SK-N-SH (cell line): ENCODE measurements at regions not wholly inside any gene's neighbourhood (a gene's known extent, or its start where the extent isn't known, plus 50 kb on each side); places are given as distances from the start of the nearest gene placed in this dataset.
A peak's percentile ranks its signal among the peaks of the same experiment; 100 is the strongest.

Source experiments
- CTCF ChIA-PET: fragments of 300-600, 350-600 bp; formaldehyde crosslinking; extraction: SDS; loops from one replicate; lab custom pipeline; 2021; lab: Yijun Ruan, JAX
- POLR2A ChIA-PET: fragments of 350-600 bp; sonication (Branson Sonifier 250); formaldehyde crosslinking; extraction: SDS; loops from one replicate; lab custom pipeline; 2020; ENCODE audit warnings: antibody characterized with exemption, inconsistent platforms; lab: Yijun Ruan, JAX
- DNase-seq: peaks from one replicate; pipeline ENCODE4 v3.0.0; 2012
- H2AFZ ChIP-seq: fragments of 200-600 bp; sonication (generic); 2 replicates; pipeline ENCODE4 v1.8.1; 2016; ENCODE audit warnings: antibody characterized with exemption, mild to moderate bottlenecking, low read depth
- H3F3A ChIP-seq: fragments of 200-600 bp; sonication (generic); replicated peaks from 2 replicates; pipeline ENCODE3; 2016; ENCODE audit warnings: antibody characterized with exemption, mild to moderate bottlenecking; ENCODE audit not compliant: insufficient read depth
- H3K27ac ChIP-seq, 2 experiments: fragments of 200-500 bp in 1 of 2; fragments of 200-600 bp in 1 of 2; sonication (Bioruptor generic) in 1 of 2; sonication (generic), shearing (Covaris generic) in 1 of 2; 2 replicates each; pipeline versions ENCODE4 v1.5.1 to v1.6.1; 2014 to 2016; ENCODE audit warnings: low read depth in 2 of 2, inconsistent platforms in 1 of 2, low read length in 1 of 2, mild to moderate bottlenecking in 1 of 2, mixed read lengths in 1 of 2
- H3K27me3 ChIP-seq: fragments of 200-600 bp; sonication (generic), shearing (Covaris generic); 2 replicates; pipeline ENCODE4 v1.6.1; 2016; ENCODE audit warnings: mixed run types; ENCODE audit not compliant: insufficient read depth
- H3K36me3 ChIP-seq, 2 experiments: fragments of 200-500 bp in 1 of 2; fragments of 200-600 bp in 1 of 2; sonication (Bioruptor generic) in 1 of 2; sonication (generic) in 1 of 2; replicated peaks in 1 of 2; 2 replicates each; pipeline versions ENCODE3 to v1.5.1; 2014 to 2016; ENCODE audit warnings: low read length in 1 of 2, mild to moderate bottlenecking in 1 of 2; ENCODE audit not compliant: insufficient read depth in 2 of 2, control insufficient read depth in 1 of 2
- H3K4me1 ChIP-seq, 2 experiments: fragments of 200-500 bp in 1 of 2; fragments of 200-600 bp in 1 of 2; sonication (Bioruptor generic) in 1 of 2; sonication (generic), shearing (Covaris generic) in 1 of 2; 2 replicates each; pipeline versions ENCODE4 v1.5.1 to v1.6.1; 2014 to 2016; ENCODE audit warnings: low read depth in 1 of 2, low read length in 1 of 2, mixed run types in 1 of 2; ENCODE audit not compliant: insufficient read depth in 2 of 2, control insufficient read depth in 1 of 2
- H3K4me2 ChIP-seq: fragments of 200-600 bp; sonication (generic), shearing (Covaris generic); 2 replicates; pipeline ENCODE4 v1.6.1; 2017; ENCODE audit warnings: mixed run types
- H3K4me3 ChIP-seq, 2 experiments: fragments of 200-500 bp in 1 of 2; fragments of 200-600 bp in 1 of 2; sonication (Bioruptor generic) in 1 of 2; sonication (generic), shearing (Covaris generic) in 1 of 2; 2 replicates each; pipeline versions ENCODE4 v1.5.1 to v1.8.1; 2014 to 2016; ENCODE audit warnings: low read depth in 2 of 2, inconsistent platforms in 1 of 2, low read length in 1 of 2, mild to moderate bottlenecking in 1 of 2, mixed read lengths in 1 of 2, moderate library complexity in 1 of 2
- H3K79me2 ChIP-seq: fragments of 200-600 bp; sonication (generic); 2 replicates; pipeline ENCODE4 v1.8.1; 2017; ENCODE audit warnings: mild to moderate bottlenecking; ENCODE audit not compliant: insufficient read depth
- H3K9ac ChIP-seq: fragments of 200-600 bp; sonication (generic); 2 replicates; pipeline ENCODE4 v1.6.1; 2017; ENCODE audit warnings: mixed run types
- H3K9me2 ChIP-seq: fragments of 200-600 bp; sonication (generic); 2 replicates; pipeline ENCODE4 v1.6.1; 2017; ENCODE audit warnings: mixed run types
- H3K9me3 ChIP-seq: fragments of 200-600 bp; sonication (generic); 2 replicates; pipeline ENCODE4 v1.6.1; 2017; ENCODE audit warnings: mixed run types, mild to moderate bottlenecking, moderate library complexity
- H4K20me1 ChIP-seq: fragments of 200-600 bp; sonication (generic); 2 replicates; pipeline ENCODE4 v1.6.1; 2017; ENCODE audit warnings: mild to moderate bottlenecking, mixed run types; ENCODE audit not compliant: insufficient read depth
- CHD2 ChIP-seq: fragments of 150-350 bp; IDR thresholded peaks from 2 replicates; pipeline ENCODE4 v1.6.1; 2018; ENCODE audit warnings: low read length; ENCODE audit not compliant: partially characterized antibody
- CTCF ChIP-seq: fragments of 200-600 bp; sonication (generic); IDR thresholded peaks from 2 replicates; pipeline ENCODE4 v1.6.1; 2017; ENCODE audit warnings: antibody characterized with exemption, mild to moderate bottlenecking, moderate library complexity
- FOSL2 ChIP-seq: IDR thresholded peaks from 2 replicates; pipeline ENCODE4 v1.4.0; 2012; ENCODE audit warnings: low read depth, mild to moderate bottlenecking, moderate library complexity, borderline replicate concordance
- GATA2 ChIP-seq: sonication (generic); formaldehyde crosslinking; IDR thresholded peaks from 2 replicates; pipeline ENCODE4 v1.5.0; 2020; ENCODE audit warnings: mild to moderate bottlenecking, missing genetic modification reagents
- MEF2A ChIP-seq: IDR thresholded peaks from 2 replicates; pipeline ENCODE4 v1.4.0; 2012; ENCODE audit warnings: low read depth, borderline replicate concordance
- NFIC ChIP-seq: IDR thresholded peaks from 2 replicates; pipeline ENCODE4 v1.4.0; 2012; ENCODE audit warnings: borderline replicate concordance
- NRF1 ChIP-seq: IDR thresholded peaks from 2 replicates; pipeline ENCODE4 v1.6.1; 2012; ENCODE audit warnings: low read depth, mild to moderate bottlenecking, low read length
- RAD21 ChIP-seq: IDR thresholded peaks from 2 replicates; pipeline ENCODE4 v1.6.1; 2012; ENCODE audit warnings: mild to moderate bottlenecking, low read length
- RFX5 ChIP-seq: IDR thresholded peaks from 2 replicates; pipeline ENCODE4 v1.6.1; 2012; ENCODE audit warnings: mild to moderate bottlenecking, improper control_type of control experiment, low read length
- SIN3A ChIP-seq: IDR thresholded peaks from 2 replicates; pipeline ENCODE4 v1.6.1; 2012; ENCODE audit warnings: low read depth, mild to moderate bottlenecking, low read length, moderate library complexity, borderline replicate concordance
- TCF12 ChIP-seq: IDR thresholded peaks from 2 replicates; pipeline ENCODE4 v1.4.0; 2012
- TEAD4 ChIP-seq: IDR thresholded peaks from 2 replicates; pipeline ENCODE4 v1.4.0; 2012; ENCODE audit warnings: mild to moderate bottlenecking, borderline replicate concordance; ENCODE audit not compliant: insufficient read depth
- USF1 ChIP-seq: IDR thresholded peaks from 2 replicates; pipeline ENCODE4 v1.4.0; 2012; ENCODE audit warnings: low read depth, borderline replicate concordance
- USF2 ChIP-seq: fragments of 150-350 bp; IDR thresholded peaks from 2 replicates; pipeline ENCODE4 v1.6.1; 2017; ENCODE audit warnings: antibody characterized with exemption, low read length, low read depth, borderline replicate concordance
- WGBS: methylation state at CpG from one replicate; pipeline ENCODE4 v1.1.6; 2017; ENCODE audit warnings: low lambda C conversion rate; 5-methylcytosine and 5-hydroxymethylcytosine counted together
- TF ChIP-seq, protein P1 (sequence below): IDR thresholded peaks from 2 replicates; pipeline ENCODE4; 2012
- TF ChIP-seq, protein P2 (sequence below): IDR thresholded peaks from 2 replicates; pipeline ENCODE4 v1.6.1; 2012; ENCODE audit warnings: mild to moderate bottlenecking, low read depth, low read length, moderate library complexity
- TF ChIP-seq, protein P3 (sequence below): fragments of 150-350 bp; IDR thresholded peaks from 2 replicates; pipeline ENCODE4 v1.6.1; 2016; ENCODE audit warnings: mild to moderate bottlenecking, low read depth, low read length

GRCh38 chr21:28429161-28429560 lies 563.5 kb downstream of the LTN1 start:
- TF ChIP-seq TEAD4: no peak
- TF ChIP-seq TCF12: no peak
- TF ChIP-seq CTCF: no peak
- no peak for TF ChIP-seq NFIC
- TF ChIP-seq, protein P1, sequence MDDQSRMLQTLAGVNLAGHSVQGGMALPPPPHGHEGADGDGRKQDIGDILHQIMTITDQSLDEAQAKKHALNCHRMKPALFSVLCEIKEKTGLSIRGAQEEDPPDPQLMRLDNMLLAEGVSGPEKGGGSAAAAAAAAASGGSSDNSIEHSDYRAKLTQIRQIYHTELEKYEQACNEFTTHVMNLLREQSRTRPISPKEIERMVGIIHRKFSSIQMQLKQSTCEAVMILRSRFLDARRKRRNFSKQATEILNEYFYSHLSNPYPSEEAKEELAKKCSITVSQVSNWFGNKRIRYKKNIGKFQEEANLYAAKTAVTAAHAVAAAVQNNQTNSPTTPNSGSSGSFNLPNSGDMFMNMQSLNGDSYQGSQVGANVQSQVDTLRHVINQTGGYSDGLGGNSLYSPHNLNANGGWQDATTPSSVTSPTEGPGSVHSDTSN: no peak
- TF ChIP-seq GATA2: no peak
- no peak for TF ChIP-seq USF2
- no peak for TF ChIP-seq RFX5
- TF ChIP-seq MEF2A: no peak
- Histone ChIP-seq H2AFZ (peak overlapping the region; percentile 29; the same call in 1 of the 2 replicates), H3K4me2 (no peak overlapping the region), H3K4me3 (no peak overlapping the region), H3K9me3 (no peaks in the 10 kb centered on the region), H3K27me3 (no peaks in the 10 kb centered on the region), H3K9ac (no peak overlapping the region), H3K79me2 (no peaks in the 10 kb centered on the region), H3F3A (peaks cover 12% of the 10 kb centered on the region), H3K9me2 (no peaks in the 10 kb centered on the region), H3K4me1 (peaks cover 0 to 32% of the 10 kb centered on the region in 2 experiments; a peak in 3 of 4 replicates), H4K20me1 (no peaks in the 10 kb centered on the region), H3K27ac (no peak overlapping the region), H3K36me3 (no peaks in the 10 kb centered on the region)
- DNase-seq: no peak
- CTCF ChIA-PET: interaction anchor here (0.7 kb wide), 1 partner anchor 68 kb away, joined by 3 read pairs; no protein-coding TSS in a partner anchor
- WGBS: 85% methylated on average over 2 of the region's 2 CpGs
- POLR2A ChIA-PET: no interaction called here

GRCh38 chr21:28427394-28428022 lies 565.2 kb downstream of the LTN1 start:
- Histone ChIP-seq H3K4me3 (no peak overlapping the region), H3K27me3 (no peaks in the 10 kb centered on the region), H2AFZ (no peak overlapping the region), H3K9ac (no peak overlapping the region), H3K9me2 (no peaks in the 10 kb centered on the region), H4K20me1 (no peaks in the 10 kb centered on the region), H3F3A (peaks cover 4% of the 10 kb centered on the region), H3K27ac (peak overlapping the region; percentile 22 to 79; a peak in 3 of 4 replicates), H3K4me1 (peaks cover 0 to 27% of the 10 kb centered on the region in 2 experiments; a peak in 3 of 4 replicates), H3K79me2 (no peaks in the 10 kb centered on the region), H3K9me3 (no peaks in the 10 kb centered on the region), H3K36me3 (no peaks in the 10 kb centered on the region), H3K4me2 (no peak overlapping the region)
- DNase-seq: no peak
- 64% methylated on average over 1 of the region's 1 CpG for WGBS
- ChIA-PET POLR2A (no interaction called here), CTCF (no interaction called here)
- TF ChIP-seq USF1 (no peak), CHD2 (no peak), NRF1 (no peak), RAD21 (no peak), SIN3A (no peak), FOSL2 (peak; percentile 70), USF2 (no peak)
- TF ChIP-seq, protein P2, sequence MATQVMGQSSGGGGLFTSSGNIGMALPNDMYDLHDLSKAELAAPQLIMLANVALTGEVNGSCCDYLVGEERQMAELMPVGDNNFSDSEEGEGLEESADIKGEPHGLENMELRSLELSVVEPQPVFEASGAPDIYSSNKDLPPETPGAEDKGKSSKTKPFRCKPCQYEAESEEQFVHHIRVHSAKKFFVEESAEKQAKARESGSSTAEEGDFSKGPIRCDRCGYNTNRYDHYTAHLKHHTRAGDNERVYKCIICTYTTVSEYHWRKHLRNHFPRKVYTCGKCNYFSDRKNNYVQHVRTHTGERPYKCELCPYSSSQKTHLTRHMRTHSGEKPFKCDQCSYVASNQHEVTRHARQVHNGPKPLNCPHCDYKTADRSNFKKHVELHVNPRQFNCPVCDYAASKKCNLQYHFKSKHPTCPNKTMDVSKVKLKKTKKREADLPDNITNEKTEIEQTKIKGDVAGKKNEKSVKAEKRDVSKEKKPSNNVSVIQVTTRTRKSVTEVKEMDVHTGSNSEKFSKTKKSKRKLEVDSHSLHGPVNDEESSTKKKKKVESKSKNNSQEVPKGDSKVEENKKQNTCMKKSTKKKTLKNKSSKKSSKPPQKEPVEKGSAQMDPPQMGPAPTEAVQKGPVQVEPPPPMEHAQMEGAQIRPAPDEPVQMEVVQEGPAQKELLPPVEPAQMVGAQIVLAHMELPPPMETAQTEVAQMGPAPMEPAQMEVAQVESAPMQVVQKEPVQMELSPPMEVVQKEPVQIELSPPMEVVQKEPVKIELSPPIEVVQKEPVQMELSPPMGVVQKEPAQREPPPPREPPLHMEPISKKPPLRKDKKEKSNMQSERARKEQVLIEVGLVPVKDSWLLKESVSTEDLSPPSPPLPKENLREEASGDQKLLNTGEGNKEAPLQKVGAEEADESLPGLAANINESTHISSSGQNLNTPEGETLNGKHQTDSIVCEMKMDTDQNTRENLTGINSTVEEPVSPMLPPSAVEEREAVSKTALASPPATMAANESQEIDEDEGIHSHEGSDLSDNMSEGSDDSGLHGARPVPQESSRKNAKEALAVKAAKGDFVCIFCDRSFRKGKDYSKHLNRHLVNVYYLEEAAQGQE: no peak
- TF ChIP-seq, protein P3, sequence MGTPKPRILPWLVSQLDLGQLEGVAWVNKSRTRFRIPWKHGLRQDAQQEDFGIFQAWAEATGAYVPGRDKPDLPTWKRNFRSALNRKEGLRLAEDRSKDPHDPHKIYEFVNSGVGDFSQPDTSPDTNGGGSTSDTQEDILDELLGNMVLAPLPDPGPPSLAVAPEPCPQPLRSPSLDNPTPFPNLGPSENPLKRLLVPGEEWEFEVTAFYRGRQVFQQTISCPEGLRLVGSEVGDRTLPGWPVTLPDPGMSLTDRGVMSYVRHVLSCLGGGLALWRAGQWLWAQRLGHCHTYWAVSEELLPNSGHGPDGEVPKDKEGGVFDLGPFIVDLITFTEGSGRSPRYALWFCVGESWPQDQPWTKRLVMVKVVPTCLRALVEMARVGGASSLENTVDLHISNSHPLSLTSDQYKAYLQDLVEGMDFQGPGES: no peak
